HUDEP-2 (cell line): ENCODE measurements at regions not wholly inside any gene's neighbourhood (a gene's known extent, or its start where the extent isn't known, plus 50 kb on each side); places are given as distances from the start of the nearest gene placed in this dataset.

Experiments used
- DNase-seq, 76 experiments: peaks; one replicate each; lab custom pipeline; 2025; ENCODE audit not compliant: unreplicated experiment in 76 of 76; lab: John Stamatoyannopoulos, UW

GRCh38 chr3:127461286-127461910 is 129.1 kb downstream of the TPRA1 start:
- no peak for DNase-seq

- DNase-seq, result no peak
These were observed 130.6 kb downstream of the TPRA1 start for GRCh38 chr3:127459891-127460290.

GRCh38 chr3:127458696-127459604 is 131.6 kb downstream of the TPRA1 start:
- DNase-seq, result peak in 3 of 76 experiments; percentile 3 to 7 (median 5)

- DNase-seq, result no peak
These were observed 132.9 kb downstream of the TPRA1 start for GRCh38 chr3:127457546-127458145.

- DNase-seq, result no peak
These were observed 133.4 kb downstream of the TPRA1 start for GRCh38 chr3:127457094-127457475.

- no peak for DNase-seq
These were observed 134.0 kb downstream of the TPRA1 start for GRCh38 chr3:127456471-127457093.

- DNase-seq, result peak in 52 of 76 experiments; percentile 4 to 70 (median 36)
These were observed 134.7 kb downstream of the TPRA1 start for GRCh38 chr3:127455541-127456450.

GRCh38 chr3:127454968-127455367 is 135.6 kb downstream of the TPRA1 start:
- DNase-seq, result no peak

- DNase-seq, result no peak
These were observed 136.5 kb downstream of the TPRA1 start for GRCh38 chr3:127454051-127454450.

GRCh38 chr3:127452321-127452821 is 138.2 kb downstream of the TPRA1 start:
- DNase-seq, result no peak

GRCh38 chr3:127451321-127451720 is 139.2 kb downstream of the TPRA1 start:
- no peak for DNase-seq

GRCh38 chr3:127450331-127450730 is 140.2 kb downstream of the TPRA1 start:
- no peak for DNase-seq

GRCh38 chr3:127449486-127450212 is 140.9 kb downstream of the TPRA1 start:
- DNase-seq, result no peak

- peak in 4 of 76 experiments; percentile 4 to 25 (median 11) for DNase-seq
These were observed 141.9 kb downstream of the TPRA1 start for GRCh38 chr3:127448671-127449070.

GRCh38 chr3:127448161-127448561 is 142.4 kb downstream of the TPRA1 start:
- DNase-seq, result no peak

- no peak for DNase-seq
These were observed 143.8 kb downstream of the TPRA1 start for GRCh38 chr3:127446756-127447155.

GRCh38 chr3:127445581-127446343 is 144.8 kb downstream of the TPRA1 start:
- DNase-seq, result no peak

- no peak for DNase-seq
These were observed 145.8 kb downstream of the TPRA1 start for GRCh38 chr3:127444761-127445160.
